ENCODE measurements at regions not wholly inside any gene's neighbourhood (a gene's known extent, or its start where the extent isn't known, plus 50 kb on each side); places are given as distances from the start of the nearest gene placed in this dataset.

GRCh38 chr18:73613706-73614340 is 533.8 kb downstream of the FBXO15 start:
- TF ChIP-seq POLR2A (IDR thresholded peaks at IDR 0.05) (no peak), CTCF (IDR thresholded peaks at IDR 0.05) (no peak)

Data from thyroid gland (tissue), 4 donors.